ENCODE measurements at regions not wholly inside any gene's neighbourhood (a gene's known extent, or its start where the extent isn't known, plus 50 kb on each side); places are given as distances from the start of the nearest gene placed in this dataset.

GRCh38 chr15:70243686-70244540 lies 146.2 kb upstream of the TLE3 start:
- Histone ChIP-seq H3K36me3 (ENCODE audit: insufficient read depth, low read length) (no peaks in the 10 kb centered on the region), H3F3A (ENCODE audit: insufficient read depth, low read length, poor library complexity, severe bottlenecking) (no peaks in the 10 kb centered on the region), H4K20me1 (ENCODE audit: insufficient read depth) (no peaks in the 10 kb centered on the region), H3K4me3 (ENCODE audit: low read length) (no peak overlapping the region), H2AFZ (ENCODE audit: low read depth, low read length) (no peak overlapping the region), H3K9me2 (ENCODE audit: insufficient read depth, low read length) (no peaks in the 10 kb centered on the region), H3K27ac (ENCODE audit: low read length) (no peak overlapping the region), H3K4me2 (ENCODE audit: low read length) (no peak overlapping the region), H3K27me3 (ENCODE audit: insufficient read depth, low read depth, low read length) (no peaks in the 10 kb centered on the region), H3K9ac (ENCODE audit: low read length) (no peak overlapping the region), H3K79me2 (replicated peaks; ENCODE audit: insufficient read depth, low read length) (no peaks in the 10 kb centered on the region), H3K9me3 (ENCODE audit: low read length) (no peaks in the 10 kb centered on the region)
- no peak for TF ChIP-seq REST (IDR thresholded peaks at IDR 0.05; ENCODE audit: borderline replicate concordance)
- no peak for TF ChIP-seq RAD21 (conservative IDR thresholded peaks at IDR 0.05)
- no peak for TF ChIP-seq POLR2AphosphoS5 (IDR thresholded peaks at IDR 0.05)
- TF ChIP-seq EP300 (conservative IDR thresholded peaks at IDR 0.05; ENCODE audit: poor library complexity, severe bottlenecking), result no peak
- no peak for TF ChIP-seq EZH2 (IDR thresholded peaks at IDR 0.05; ENCODE audit: borderline replicate concordance, insufficient read depth, low read length, poor library complexity, severe bottlenecking)
- no peak for TF ChIP-seq TAF1 (IDR thresholded peaks at IDR 0.05; ENCODE audit: low read depth)
- TF ChIP-seq SMC3 (conservative IDR thresholded peaks at IDR 0.05; ENCODE audit: poor library complexity), result no peak
- no peak for TF ChIP-seq MXI1 (conservative IDR thresholded peaks at IDR 0.05; ENCODE audit: poor library complexity, severe bottlenecking)
- TF ChIP-seq CTCF (IDR thresholded peaks at IDR 0.05; ENCODE audit: poor library complexity, severe bottlenecking), result no peak

- Histone ChIP-seq H3F3A (ENCODE audit: insufficient read depth, low read length, poor library complexity, severe bottlenecking) (no peaks in the 10 kb centered on the region), H3K27me3 (ENCODE audit: insufficient read depth, low read depth, low read length) (no peaks in the 10 kb centered on the region), H3K4me2 (ENCODE audit: low read length) (no peak overlapping the region), H4K20me1 (ENCODE audit: insufficient read depth) (no peaks in the 10 kb centered on the region), H3K9me2 (ENCODE audit: insufficient read depth, low read length) (no peaks in the 10 kb centered on the region), H3K36me3 (ENCODE audit: insufficient read depth, low read length) (no peaks in the 10 kb centered on the region), H3K9me3 (ENCODE audit: low read length) (no peaks in the 10 kb centered on the region), H3K4me3 (ENCODE audit: low read length) (no peak overlapping the region), H2AFZ (ENCODE audit: low read depth, low read length) (no peak overlapping the region), H3K9ac (ENCODE audit: low read length) (no peak overlapping the region), H3K79me2 (replicated peaks; ENCODE audit: insufficient read depth, low read length) (no peaks in the 10 kb centered on the region), H3K27ac (ENCODE audit: low read length) (no peak overlapping the region)
- TF ChIP-seq REST (IDR thresholded peaks at IDR 0.05; ENCODE audit: borderline replicate concordance), result no peak
- no peak for TF ChIP-seq CTCF (IDR thresholded peaks at IDR 0.05; ENCODE audit: poor library complexity, severe bottlenecking)
- no peak for TF ChIP-seq MXI1 (conservative IDR thresholded peaks at IDR 0.05; ENCODE audit: poor library complexity, severe bottlenecking)
- TF ChIP-seq POLR2AphosphoS5 (IDR thresholded peaks at IDR 0.05), result no peak
- TF ChIP-seq EP300 (conservative IDR thresholded peaks at IDR 0.05; ENCODE audit: poor library complexity, severe bottlenecking), result no peak
- TF ChIP-seq SMC3 (conservative IDR thresholded peaks at IDR 0.05; ENCODE audit: poor library complexity), result no peak
- no peak for TF ChIP-seq RAD21 (conservative IDR thresholded peaks at IDR 0.05)
- TF ChIP-seq EZH2 (IDR thresholded peaks at IDR 0.05; ENCODE audit: borderline replicate concordance, insufficient read depth, low read length, poor library complexity, severe bottlenecking), result no peak
- no peak for TF ChIP-seq TAF1 (IDR thresholded peaks at IDR 0.05; ENCODE audit: low read depth)
These were observed 145.4 kb upstream of the TLE3 start for GRCh38 chr15:70242951-70243685.

All from neural cell (in vitro differentiated cells).